CD4-positive, alpha-beta T cell treated with Interleukin-17A for 1 hour (primary cell): ENCODE measurements at regions not wholly inside any gene's neighbourhood (a gene's known extent, or its start where the extent isn't known, plus 50 kb on each side); places are given as distances from the start of the nearest gene placed in this dataset.

Experiments
- DNase-seq: peaks from one replicate; pipeline ENCODE4 v3.0.0-alpha.2; 2020

DNA sequence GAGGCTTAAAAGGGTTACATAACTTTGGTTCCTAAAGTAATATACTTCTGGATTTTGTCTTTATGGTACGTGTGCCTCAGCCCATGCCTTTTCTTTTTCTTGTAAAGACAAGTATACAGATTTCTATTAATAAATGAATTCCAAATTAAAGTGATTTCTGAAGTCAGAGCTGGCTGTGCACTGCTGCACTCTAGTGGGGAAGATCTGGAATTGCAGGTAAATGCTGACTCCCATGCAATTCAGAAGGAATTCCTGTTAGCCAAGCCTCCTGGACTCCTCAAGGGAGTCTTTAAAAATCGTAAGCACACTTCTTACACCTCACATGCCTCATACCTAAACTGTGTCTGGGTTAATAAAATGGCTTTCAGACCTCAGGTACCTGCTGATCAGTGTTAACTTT lies 118.4 kb upstream of the SLC7A1 start:
- peak; percentile 13 for DNase-seq

DNA sequence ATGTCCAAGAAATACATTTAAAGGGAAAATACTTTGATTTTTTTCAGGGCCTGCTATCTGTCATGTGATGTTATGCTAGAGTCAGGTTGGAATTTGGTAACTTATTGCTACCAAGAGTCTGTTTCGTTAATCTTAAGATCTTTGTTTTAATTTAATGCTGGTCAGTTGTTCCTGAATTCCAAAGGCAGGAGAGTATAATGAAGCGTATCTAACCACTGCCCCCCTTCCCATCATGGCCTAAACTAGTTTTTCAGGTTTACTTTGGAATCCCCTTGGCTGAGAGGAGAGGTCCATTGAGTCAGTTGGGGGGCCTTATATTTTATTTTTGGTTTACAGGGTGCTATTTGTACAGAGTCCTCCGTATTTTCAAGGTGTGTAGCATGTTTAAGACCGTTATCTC lies 116.3 kb upstream of the SLC7A1 start:
- no peak for DNase-seq

DNA sequence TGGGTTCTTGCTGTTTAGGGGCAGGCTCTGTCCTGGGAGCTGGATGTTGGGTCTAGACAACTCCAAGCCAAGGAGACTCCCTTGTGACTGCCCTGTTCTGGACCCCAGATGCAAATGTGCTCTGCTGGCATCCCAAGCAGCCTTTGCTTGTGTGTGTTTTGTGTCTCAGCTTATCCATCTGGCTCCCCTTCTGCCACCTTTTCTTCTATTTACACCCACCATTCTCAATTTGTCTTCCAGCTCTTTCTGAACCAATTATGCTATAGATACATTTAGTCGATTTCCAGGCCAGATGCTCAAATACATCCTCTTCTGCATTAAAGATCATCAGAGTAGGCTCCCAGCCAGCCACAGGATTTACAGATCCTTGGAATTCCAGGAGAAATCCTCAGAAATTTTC lies 115.0 kb upstream of the SLC7A1 start:
- DNase-seq, result no peak

DNA sequence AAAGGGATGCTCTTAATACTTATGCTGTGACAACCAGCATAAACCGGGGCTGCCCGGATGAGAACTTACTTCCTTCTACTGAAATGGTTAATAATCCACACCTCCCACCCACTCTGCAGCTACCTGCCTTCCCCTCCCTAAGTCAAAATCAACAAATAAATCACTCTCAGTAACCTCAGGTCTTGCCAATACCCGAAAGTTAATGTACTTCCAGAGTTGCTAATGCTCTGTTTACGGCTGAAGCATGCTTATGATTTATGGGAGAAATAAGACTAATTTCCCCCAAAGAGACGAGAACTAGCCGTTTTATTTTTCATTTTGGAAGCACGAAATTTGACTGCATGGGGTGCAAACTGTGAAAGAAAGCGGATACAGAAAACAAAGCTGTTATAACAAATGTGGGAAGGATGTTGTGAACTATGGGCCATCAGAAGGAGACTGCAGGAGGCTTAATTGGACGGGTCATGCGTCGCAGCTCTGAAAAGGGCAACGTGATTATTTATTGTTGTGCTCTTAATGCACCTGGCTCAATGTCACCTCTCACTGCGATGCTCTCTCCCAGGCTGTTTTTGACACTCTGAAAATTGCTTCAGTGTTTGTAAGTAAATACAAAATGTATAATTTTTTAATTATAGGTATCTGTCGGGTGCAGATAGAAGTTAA lies 114.0 kb upstream of the SLC7A1 start:
- no peak for DNase-seq

DNA sequence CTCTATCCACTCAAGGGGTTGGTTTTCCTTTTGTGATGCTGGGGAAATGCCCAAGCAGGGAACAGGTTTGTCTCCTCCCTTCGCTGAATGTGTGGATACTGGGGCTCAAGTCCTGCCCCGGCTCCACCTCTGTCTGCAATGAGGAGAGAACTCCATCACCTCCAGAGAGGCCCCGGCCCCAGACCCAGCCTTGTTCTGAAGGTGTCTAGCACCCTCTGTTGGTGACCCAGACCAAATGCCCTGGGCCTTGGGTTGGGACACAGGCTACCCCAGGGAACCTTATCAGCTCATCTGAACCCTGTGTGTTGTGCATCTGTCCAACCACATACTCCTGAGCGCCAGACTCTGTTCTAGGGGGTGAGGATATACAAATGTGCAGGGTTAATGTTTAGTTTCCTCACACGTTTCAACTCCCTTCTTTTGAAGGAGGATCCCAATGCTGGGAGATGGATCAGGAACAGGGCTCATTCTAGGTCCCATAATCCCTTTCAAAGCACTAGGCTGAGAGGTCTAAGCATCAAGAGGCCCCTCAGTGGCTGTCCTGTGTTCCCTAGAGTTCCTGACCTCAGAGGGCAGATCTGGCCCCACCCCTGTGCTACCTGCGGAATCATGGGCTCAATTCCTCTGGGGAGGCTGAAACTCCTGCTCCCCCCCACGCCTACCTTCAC lies 112.5 kb upstream of the SLC7A1 start:
- peak; percentile 45 for DNase-seq

DNA sequence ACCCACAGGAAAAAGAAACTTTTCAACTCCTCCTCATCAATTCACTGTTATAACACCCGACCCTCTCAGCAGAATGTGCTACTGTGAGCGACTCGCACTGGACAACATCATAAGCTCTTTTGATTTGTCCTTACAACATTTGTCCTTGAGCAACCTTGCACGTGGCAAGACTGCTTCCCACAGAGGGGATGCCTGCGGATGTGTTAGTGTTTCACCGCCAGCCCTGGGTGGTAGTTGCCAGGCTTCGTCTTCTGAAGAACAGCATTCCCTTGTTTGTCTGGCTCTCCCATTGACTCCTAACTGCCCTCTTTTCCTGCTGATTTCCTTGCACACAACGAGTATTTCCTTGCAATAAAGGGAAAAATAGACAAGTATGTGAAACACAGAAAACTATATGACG lies 111.4 kb upstream of the SLC7A1 start:
- DNase-seq, result no peak

DNA sequence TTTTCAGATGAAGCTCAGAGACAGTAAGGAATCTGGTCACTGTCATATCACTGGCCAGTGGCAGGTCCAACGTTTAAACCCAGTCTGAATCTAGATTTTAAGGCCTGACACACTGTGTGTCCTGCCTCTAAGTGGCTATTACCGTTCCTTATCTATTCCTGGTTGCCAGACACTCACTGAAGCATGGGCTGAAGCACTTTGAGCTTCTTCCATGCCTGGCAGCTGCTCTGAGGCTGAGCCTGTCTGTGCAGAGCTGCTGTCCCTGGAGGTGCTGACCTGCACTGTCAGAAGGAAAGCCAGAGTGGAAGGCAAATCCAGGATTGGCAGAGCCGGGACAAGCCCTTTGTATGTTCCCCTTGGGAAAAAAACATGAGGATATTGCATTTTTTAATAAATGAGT lies 109.2 kb upstream of the SLC7A1 start:
- DNase-seq, result no peak

DNA sequence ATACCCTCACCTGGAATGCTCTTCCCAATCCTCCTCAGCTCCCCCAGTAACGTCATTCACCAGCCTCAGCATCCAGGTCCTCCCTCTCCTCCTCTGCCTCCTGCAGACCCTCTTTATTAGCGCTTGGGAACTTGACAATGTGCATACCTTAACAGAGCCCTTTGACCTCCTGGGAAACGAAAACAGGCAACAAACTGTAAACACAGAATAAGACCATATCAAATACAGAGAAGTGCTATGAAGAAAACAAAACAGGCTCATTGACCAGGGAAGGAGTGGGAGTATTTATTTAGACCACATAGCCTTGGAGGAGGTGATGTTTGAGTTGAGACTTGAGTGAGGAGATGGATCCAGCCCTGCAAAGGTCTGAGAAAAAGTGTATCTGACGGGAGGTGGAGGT lies 107.9 kb upstream of the SLC7A1 start:
- DNase-seq, result no peak

DNA sequence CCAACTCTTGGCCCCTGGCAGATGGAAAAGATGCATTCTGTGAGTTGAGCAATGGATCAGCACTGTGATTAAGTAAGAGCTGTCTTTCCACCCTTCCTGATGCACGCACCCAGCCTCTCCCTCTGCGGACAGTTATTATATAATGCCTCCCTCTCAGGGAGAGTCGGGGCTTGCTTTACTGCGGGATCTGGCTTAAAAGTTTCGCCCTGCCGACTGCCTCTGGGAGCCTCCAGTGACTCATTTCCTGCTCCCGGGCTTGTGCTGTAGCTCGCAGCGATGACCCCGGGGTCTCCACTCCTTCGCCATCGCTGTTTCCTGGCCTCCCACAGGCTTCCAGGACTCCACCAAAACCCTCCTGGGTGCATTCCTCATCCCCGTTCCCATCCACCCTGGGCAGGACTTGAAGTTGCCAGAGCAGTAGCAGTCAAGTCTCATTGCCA lies 107.4 kb upstream of the SLC7A1 start:
- DNase-seq, result no peak

DNA sequence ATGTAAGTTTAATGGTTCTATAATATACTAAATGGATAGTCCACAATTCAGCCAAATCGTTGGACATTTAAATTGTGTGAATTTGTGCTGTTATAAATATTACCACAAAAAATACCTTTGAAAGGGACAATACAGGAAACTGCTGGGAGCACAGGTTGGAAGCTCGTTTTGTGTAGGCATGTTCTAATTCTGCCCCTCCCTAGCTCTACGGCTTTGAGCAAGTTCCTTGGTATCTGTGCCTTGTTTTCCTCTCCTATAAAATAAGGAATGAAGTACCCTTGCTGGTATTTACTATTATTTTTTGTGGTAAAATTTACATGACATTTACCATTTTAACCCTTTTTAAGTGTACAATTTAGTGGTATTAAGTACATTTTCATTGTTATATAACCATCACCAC lies 102.6 kb upstream of the SLC7A1 start:
- DNase-seq, result no peak

DNA sequence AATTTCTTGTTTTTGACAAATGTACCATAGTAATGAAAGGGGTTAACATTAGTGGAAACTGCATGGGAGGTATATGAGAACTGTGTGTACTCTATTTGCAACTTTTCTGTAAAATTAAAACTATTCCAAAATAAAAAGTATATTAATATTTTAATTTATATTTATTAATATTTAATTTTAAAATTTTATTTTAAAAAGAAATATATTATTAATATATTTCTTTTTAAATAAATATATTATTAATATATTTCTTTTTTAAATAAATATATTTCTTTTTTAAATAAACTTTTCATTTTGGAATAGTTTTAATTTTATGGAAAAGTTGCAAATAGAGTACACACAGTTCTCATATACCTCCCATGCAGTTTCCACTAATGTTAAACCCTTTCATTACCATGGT lies 101.1 kb upstream of the SLC7A1 start:
- no peak for DNase-seq

DNA sequence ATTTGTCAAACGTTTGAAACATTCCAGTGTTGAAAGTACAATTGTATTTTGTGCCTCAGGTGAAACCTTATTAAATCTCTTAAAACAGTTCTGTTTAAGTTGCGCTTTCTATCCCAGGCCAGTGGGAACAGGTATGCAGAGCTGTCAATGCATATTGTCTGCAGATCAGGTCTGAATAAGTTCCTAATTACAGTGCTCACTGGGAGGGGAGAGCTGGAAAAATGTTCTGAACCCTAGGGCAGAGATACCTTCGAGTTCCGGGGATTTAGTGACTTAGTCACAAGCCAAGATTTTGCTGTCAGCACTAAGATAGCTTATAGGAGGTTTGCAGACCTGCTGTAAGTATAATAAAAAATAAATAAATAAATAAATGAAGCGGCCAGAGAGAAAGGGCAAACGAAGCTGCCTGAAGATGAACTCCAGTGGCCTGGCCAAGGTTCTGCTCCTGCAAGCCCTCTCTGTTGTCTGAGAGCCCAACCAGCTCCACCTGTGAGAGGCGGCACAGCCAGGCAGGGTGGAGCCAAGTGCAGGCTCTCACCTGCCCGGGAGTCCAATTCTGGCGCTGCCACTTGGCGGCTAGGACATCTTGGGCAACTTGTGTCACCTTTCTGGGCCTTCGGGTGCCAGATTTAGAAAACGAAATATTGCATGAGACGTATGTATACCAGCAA lies 97.9 kb upstream of the SLC7A1 start:
- DNase-seq, result no peak

DNA sequence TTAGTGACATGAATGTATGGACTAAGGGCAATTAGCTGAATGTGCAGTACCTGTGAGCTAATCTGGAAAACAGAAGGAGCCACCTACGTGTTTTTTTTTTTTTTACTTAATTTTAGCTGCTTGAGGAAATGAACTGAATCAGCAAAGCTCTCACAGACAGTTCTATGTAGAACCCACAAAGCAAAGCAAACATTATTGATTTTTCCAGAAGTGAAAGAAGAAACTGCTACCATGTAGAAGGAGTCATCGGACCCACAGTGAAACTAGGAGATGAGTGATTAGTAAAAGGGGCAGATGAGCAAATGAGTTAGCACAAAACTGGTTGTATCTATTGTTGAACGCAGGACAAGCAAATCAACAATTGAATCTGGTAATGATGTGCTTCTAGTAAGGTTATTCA lies 94.1 kb upstream of the SLC7A1 start:
- DNase-seq, result no peak

DNA sequence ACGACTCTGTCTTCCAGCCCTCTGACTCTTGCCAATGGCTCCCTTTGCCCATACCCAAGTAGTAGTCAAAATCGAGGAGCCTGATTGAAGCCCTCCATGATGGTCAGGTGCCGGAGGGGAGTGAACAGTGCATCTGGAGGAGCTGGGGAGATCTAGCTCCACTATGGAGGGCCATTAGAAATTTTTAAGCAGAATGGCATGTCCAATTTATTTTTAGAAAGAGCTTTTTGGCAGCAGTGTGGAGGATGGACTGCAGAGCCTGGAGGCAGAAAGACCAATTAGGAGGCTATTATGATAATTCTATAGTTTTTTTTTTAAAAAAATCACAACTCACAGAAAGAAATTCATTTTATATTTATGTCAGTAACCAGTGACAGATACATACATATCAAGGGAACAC lies 92.7 kb upstream of the SLC7A1 start:
- no peak for DNase-seq

DNA sequence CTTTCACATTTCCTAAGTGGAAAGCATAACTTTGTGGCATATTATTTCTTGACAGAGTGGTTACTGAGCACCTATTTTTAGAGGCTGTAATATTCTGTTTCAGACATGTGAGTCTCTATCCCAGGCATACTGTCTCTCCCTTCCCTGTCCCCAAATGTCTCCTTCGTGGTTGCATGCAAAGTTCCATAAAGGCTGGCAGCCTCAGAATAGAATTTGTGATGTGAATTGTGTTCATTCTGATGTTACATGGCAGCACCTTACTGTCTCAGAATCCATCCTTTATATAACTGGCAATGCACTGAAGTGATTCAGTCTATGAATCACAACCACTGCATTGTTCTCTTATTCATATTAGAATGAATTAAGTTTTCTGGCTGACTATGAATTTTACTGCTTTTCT lies 89.0 kb upstream of the SLC7A1 start:
- no peak for DNase-seq

DNA sequence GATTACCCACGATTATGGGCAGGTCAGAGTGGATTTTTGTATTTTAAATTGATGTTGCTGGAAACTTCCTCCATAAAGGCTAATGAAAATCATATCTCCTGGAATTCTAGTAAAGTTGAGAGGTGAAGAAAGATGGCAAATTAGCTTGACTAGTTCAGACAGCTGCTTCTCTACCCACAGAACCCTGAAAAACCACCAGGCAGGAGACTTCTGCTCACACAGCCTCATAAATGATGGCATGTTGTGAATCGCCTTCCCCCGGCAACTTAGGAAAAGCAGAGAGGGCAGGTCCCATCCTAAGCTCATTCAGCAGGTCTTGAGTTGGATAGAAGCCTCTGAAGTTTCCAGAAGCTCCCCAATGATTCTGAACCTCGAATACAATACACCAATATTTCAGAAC lies 87.6 kb upstream of the SLC7A1 start:
- DNase-seq, result no peak

DNA sequence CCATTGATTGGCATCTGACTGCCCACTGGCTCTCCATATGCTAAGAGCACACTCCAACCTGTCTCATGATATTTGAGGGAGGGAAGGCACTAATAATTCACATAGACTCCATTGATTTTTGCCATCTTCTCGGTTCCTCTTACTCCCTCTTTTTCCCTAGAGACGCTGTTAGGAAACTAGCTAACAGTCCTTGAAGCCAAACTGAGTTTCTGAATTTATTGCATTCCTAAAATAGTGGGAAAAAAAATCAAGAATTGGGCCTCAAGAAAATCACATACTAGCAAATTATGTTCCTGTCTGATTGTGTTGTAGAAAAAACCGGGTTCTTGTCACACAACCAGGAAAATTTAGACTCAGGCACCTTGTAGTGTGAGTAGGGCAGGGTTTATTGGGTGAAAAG lies 86.4 kb upstream of the SLC7A1 start:
- DNase-seq, result no peak

DNA sequence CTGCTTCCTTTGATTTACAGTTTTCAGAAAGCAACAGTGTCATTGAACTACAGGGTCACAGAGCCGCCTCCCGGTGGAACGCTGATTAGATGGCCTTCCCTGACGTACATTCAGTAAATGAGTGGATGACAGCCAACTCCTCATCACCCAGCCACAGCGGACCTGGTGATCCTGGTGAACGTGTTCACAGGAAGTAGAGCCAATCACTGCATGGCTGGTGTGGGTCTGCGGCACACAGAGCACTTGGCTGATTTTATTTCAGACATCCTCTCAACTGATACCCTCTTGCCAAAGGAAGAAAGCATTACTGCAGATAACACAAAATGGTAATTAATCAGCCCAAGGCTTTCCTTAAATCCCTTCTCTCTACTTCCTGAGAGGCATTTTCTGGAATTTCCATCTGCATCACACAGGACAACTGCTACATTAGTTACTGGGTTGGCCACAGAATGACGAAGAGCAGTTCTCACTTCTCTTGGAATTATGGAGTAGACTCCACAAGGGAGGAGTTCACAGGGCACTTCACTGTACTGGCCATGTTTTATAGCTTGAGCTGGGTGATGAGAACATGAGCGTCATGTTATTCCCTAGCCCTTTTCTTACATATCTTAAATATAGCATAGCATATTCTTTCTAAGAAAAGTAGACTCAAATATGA lies 84.0 kb upstream of the SLC7A1 start:
- DNase-seq, result no peak

DNA sequence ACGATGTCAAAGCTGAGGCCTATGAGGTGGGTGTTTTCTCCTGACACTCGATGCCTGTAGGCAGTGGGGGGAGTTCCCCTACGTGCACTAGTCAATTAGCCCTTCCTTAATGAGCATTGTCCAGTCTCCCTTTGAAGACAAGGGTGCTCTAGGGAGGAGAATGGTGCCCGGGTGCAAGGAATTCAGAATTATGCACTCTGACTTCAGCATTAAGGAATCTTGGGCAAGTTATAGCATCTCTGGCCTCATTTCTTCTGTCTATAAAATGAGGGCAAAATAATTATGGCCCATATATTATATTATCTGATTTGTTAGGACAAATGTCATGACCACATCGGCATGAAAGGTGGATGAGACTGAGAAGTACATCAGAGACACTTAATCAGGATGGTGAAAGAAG lies 82.1 kb upstream of the SLC7A1 start:
- DNase-seq, result no peak

DNA sequence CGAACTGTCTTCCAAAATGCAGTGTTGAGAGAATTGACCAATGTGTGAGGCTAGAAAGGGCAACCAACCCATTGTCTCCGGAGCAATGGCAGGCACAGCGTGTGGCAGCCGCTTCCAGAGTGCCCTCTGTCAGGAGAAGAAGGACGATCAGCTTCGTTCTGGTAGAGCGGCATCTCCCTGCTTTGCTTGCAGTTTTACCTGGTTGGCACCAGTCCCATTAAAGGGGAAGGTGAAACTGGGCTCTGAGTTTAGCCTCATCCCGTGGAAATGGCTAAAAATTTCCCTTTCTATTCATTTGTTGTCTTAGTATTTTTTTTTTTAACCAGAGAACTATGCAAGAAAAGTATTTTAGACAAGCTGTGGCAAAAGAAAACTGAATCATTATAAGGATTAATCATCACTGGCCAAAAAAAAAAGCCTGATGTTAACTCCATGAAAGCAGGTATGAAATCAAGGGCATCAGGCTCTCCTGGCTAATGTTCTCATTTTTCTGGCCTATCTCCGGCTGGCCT lies 81.5 kb upstream of the SLC7A1 start:
- DNase-seq, result no peak

DNA sequence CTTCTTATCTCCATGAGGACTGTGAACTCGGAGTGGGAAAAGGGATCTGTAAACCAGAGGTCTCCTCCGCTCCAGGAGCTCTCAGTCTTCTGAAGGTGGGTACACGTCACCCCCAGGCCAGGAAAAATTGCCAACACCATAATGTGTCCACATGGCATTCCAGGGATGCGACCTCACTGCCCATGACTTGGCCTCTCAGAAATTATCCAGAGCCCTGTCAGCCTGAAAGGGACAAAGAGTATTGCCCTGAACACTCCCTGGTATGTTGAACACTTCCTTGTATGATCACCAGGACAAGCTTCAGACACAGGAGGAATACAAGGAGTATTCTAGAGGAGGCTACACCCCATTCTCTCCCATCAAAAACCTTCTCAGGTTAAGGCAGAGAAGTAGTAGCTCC lies 81.0 kb upstream of the SLC7A1 start:
- no peak for DNase-seq

DNA sequence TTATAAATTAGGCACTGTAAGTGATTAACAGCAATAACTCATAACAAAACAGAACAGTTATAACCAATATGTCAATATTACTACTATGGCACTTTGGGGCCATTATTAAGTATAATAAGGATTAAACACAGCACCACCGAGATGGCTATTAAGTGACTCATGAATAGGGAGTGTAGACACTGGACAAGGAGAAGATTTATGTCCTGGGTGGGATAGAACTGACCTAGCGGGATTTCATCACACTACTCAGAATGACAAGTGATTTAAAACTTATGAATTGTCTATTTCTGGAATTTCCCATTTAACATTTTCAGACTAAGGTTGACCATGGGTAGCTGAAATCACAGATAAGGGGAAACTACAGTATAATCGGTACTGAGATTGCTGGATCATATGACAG lies 79.0 kb upstream of the SLC7A1 start:
- DNase-seq, result no peak

DNA sequence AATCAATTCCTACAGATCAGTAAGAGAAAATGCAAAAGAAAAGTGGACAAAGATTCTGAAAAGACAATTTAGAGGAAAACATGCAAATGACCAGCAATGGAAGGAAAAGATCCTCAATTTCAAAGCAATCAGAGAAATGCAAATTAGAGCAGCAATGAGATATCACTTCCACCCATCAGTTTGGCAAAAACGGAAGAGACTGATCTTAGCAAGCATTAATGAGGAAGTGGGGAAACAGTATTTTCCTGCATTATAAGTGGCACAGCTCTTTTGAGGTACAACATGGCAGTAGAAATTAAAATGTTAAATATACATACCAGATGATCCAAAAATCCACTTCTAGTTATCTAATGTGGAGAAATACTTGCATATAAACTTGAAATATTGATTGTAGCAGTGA lies 69.1 kb upstream of the SLC7A1 start:
- no peak for DNase-seq
